SK-N-DZ (cell line): ENCODE measurements at regions not wholly inside any gene's neighbourhood (a gene's known extent, or its start where the extent isn't known, plus 50 kb on each side); places are given as distances from the start of the nearest gene placed in this dataset.
"Not testable (repeated sequence)": the region's sequence is repeated elsewhere in the genome, so short reads cannot be mapped to it uniquely, and the experiment has no call there.

Experiments
- DNase-seq: peaks from one replicate; pipeline ENCODE4 v3.0.0-alpha.2; 2015; ENCODE audit warnings: low spot score

GRCh38 chr16:48004141-48004695 lies 151.6 kb downstream of the ABCC12 start:
- no peak for DNase-seq

- no peak for DNase-seq
Measured at GRCh38 chr16:48003206-48003907, 152.4 kb downstream of the ABCC12 start.

- no peak for DNase-seq
Measured at GRCh38 chr16:48001324-48001895, 154.4 kb downstream of the ABCC12 start.

GRCh38 chr16:48000622-48001021 lies 155.2 kb downstream of the ABCC12 start:
- DNase-seq: no peak

GRCh38 chr16:47999595-47999994 lies 156.2 kb downstream of the ABCC12 start:
- no peak for DNase-seq

GRCh38 chr16:47995354-47995753 lies 160.4 kb downstream of the ABCC12 start:
- no peak for DNase-seq

GRCh38 chr16:47991491-47991890 lies 164.3 kb downstream of the ABCC12 start:
- DNase-seq: no peak

GRCh38 chr16:47990676-47991075 lies 165.1 kb downstream of the ABCC12 start:
- no peak for DNase-seq

- DNase-seq: no peak
Measured at GRCh38 chr16:47987136-47987535, 168.7 kb downstream of the ABCC12 start.

GRCh38 chr16:47986031-47986430 lies 169.8 kb downstream of the ABCC12 start:
- no peak for DNase-seq

- no peak for DNase-seq
Measured at GRCh38 chr16:47984669-47985068, 171.1 kb downstream of the ABCC12 start.

GRCh38 chr16:47983999-47984580 lies 171.7 kb downstream of the ABCC12 start:
- no peak for DNase-seq

- no peak for DNase-seq
Measured at GRCh38 chr16:47980212-47980611, 175.6 kb downstream of the ABCC12 start.

- no peak for DNase-seq
Measured at GRCh38 chr16:47979616-47980182, 176.1 kb downstream of the ABCC12 start.

GRCh38 chr16:47979164-47979520 lies 176.7 kb downstream of the ABCC12 start:
- no peak for DNase-seq

GRCh38 chr16:47978491-47979163 lies 177.2 kb downstream of the ABCC12 start:
- no peak for DNase-seq

GRCh38 chr16:47977802-47978201 lies 178.0 kb downstream of the ABCC12 start:
- DNase-seq: no peak

GRCh38 chr16:47976636-47977210 lies 179.1 kb downstream of the ABCC12 start:
- DNase-seq: peak; percentile 8

- not testable (repeated sequence) for DNase-seq
Measured at GRCh38 chr16:47974971-47975370, 180.8 kb downstream of the ABCC12 start.

GRCh38 chr16:47973552-47973951 lies 182.2 kb downstream of the ABCC12 start:
- no peak for DNase-seq

GRCh38 chr16:47972246-47972985 lies 183.4 kb downstream of the ABCC12 start:
- DNase-seq: no peak
